ENCODE measurements at regions not wholly inside any gene's neighbourhood (a gene's known extent, or its start where the extent isn't known, plus 50 kb on each side); places are given as distances from the start of the nearest gene placed in this dataset.
A peak's percentile ranks its signal among the peaks of the same experiment; 100 is the strongest.

DNA sequence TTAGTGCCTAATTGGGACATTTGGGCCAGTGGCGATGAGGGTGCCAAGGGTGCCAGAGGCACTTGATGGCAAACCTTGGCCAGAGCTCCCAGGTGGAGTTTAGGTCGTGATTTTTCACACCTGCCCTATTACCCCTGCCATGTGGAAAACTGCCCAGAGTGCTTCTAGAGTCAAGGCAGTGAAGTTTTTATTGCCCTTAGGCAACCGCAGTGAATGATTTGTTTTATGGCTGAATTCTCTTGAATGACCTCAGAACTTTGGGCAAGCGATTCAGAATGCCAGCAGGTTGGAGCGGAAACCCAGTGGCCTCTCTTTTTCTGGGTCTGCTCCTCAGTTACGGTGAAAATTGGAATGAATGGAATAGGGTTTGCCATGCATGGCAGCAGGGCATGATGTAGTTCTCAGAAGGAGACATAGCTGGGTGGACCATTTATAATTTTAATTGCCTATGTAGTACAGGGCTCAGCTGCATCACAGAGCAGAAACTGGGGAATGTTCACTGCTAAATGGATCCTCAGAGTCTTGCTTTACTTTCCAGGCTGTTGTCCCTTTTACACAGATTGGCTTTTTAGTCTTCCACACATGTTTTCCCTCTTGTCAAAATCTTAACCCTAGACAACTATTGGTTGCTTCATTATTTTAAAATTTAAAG is 820.0 kb upstream of the SEMA6A start:
- DNase-seq (ENCODE audit: low read depth) = peak; percentile 2
- no peak overlapping the region for H3K4me3 ChIP-seq (ENCODE audit: low read depth, low read length)
- H3K27me3 ChIP-seq (ENCODE audit: control insufficient read depth, insufficient read depth, low read length) = no peaks in the 10 kb centered on the region
- TF ChIP-seq, protein P1, sequence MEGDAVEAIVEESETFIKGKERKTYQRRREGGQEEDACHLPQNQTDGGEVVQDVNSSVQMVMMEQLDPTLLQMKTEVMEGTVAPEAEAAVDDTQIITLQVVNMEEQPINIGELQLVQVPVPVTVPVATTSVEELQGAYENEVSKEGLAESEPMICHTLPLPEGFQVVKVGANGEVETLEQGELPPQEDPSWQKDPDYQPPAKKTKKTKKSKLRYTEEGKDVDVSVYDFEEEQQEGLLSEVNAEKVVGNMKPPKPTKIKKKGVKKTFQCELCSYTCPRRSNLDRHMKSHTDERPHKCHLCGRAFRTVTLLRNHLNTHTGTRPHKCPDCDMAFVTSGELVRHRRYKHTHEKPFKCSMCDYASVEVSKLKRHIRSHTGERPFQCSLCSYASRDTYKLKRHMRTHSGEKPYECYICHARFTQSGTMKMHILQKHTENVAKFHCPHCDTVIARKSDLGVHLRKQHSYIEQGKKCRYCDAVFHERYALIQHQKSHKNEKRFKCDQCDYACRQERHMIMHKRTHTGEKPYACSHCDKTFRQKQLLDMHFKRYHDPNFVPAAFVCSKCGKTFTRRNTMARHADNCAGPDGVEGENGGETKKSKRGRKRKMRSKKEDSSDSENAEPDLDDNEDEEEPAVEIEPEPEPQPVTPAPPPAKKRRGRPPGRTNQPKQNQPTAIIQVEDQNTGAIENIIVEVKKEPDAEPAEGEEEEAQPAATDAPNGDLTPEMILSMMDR (IDR thresholded peaks at IDR 0.05; ENCODE audit: insufficient read depth, low read length, poor library complexity, severe bottlenecking) = no peak
- no peaks in the 10 kb centered on the region for H3K36me3 ChIP-seq (ENCODE audit: control insufficient read depth, insufficient read depth, low read length)

DNA sequence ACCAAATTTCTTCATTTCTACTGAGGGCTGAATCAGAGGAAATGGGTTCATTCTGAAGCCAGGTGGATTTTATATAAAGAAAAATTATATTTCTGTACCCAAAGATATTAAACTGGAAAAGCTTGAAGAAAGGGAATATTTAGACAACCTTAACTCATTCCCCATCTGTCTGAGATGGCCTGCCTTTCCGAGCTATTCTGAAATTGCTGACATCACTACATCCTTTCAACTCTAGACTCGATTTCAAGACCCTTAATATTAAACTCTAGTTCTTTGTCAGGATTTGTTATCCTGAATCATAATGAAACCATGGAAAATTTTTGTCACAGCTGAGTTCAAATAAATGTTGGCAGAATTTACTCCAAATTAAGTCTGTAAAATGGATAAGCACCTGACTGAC is 818.5 kb upstream of the SEMA6A start:
- Histone ChIP-seq H3K27me3 (ENCODE audit: control insufficient read depth, insufficient read depth, low read length) (no peaks in the 10 kb centered on the region), H3K36me3 (ENCODE audit: control insufficient read depth, insufficient read depth, low read length) (no peaks in the 10 kb centered on the region), H3K4me3 (ENCODE audit: low read depth, low read length) (no peak overlapping the region)
- TF ChIP-seq, protein P1 (IDR thresholded peaks at IDR 0.05; ENCODE audit: insufficient read depth, low read length, poor library complexity, severe bottlenecking) = no peak
- no peak for DNase-seq (ENCODE audit: low read depth)

DNA sequence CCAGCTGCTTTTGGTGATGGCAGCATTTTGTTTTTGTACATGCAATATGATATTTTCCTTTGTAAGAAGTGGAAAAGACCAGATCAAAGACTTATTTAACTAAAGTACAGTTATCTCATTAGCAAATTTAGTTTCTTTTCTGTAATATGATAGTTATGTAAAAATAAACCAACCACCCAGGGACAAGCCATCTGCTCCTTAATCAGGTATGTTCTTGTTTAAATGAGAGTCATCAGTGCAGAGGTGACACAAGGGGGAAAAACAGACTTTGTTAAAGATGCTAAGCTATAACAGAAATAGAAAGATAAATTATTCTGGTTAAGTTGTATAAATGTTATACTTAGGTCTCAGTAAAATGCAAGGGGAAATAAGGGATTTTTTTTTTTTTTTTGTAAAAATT is 805.7 kb upstream of the SEMA6A start:
- Histone ChIP-seq H3K4me3 (ENCODE audit: low read depth, low read length) (no peak overlapping the region), H3K36me3 (ENCODE audit: control insufficient read depth, insufficient read depth, low read length) (no peaks in the 10 kb centered on the region), H3K27me3 (ENCODE audit: control insufficient read depth, insufficient read depth, low read length) (no peaks in the 10 kb centered on the region)
- TF ChIP-seq, protein P1 (IDR thresholded peaks at IDR 0.05; ENCODE audit: insufficient read depth, low read length, poor library complexity, severe bottlenecking) = no peak
- no peak for DNase-seq (ENCODE audit: low read depth)

DNA sequence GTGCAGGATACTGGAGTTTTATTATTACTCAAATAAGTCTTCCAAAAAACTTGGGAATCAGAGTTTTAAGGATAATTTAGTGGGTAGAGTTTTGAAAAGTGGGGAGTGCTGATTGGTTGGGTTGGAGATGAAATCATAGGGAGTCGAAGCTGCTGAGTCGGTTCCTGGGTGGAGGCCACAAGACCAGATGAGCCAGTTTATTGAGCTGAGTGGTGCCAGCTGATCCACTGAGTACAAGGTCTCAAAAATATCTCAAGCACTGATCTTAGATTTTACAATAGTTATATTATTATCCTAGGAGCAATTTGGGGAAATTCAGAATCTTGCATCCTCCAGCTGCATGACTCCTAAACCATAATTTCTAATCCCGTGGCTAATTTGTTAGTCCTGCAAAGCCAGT is 804.9 kb upstream of the SEMA6A start:
- H3K27me3 ChIP-seq (ENCODE audit: control insufficient read depth, insufficient read depth, low read length) = no peaks in the 10 kb centered on the region
- no peak for DNase-seq (ENCODE audit: low read depth)
- H3K36me3 ChIP-seq (ENCODE audit: control insufficient read depth, insufficient read depth, low read length) = no peaks in the 10 kb centered on the region
- no peak overlapping the region for H3K4me3 ChIP-seq (ENCODE audit: low read depth, low read length)
- TF ChIP-seq, protein P1 (IDR thresholded peaks at IDR 0.05; ENCODE audit: insufficient read depth, low read length, poor library complexity, severe bottlenecking) = no peak

DNA sequence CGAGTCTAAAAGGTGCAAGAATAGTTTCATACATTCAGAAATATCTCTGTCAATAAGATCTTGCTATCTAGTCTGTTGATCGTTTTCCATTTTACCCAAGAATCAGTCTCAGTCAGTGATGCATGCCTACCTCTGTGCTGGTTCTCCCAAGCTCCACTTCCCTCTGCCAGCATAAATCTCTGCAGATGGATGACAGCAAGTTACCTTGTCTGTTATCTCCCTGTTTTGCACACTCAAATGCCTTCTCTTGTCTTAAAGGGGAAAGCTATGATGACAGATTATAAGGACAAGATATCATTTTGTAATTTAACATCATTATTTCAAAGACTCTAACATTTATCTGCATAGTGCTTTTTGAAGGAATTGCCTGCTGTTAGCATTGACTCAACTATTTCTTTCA is 802.1 kb upstream of the SEMA6A start:
- no peaks in the 10 kb centered on the region for H3K36me3 ChIP-seq (ENCODE audit: control insufficient read depth, insufficient read depth, low read length)
- no peak for DNase-seq (ENCODE audit: low read depth)
- no peaks in the 10 kb centered on the region for H3K27me3 ChIP-seq (ENCODE audit: control insufficient read depth, insufficient read depth, low read length)
- H3K4me3 ChIP-seq (ENCODE audit: low read depth, low read length) = no peak overlapping the region
- TF ChIP-seq, protein P1 (IDR thresholded peaks at IDR 0.05; ENCODE audit: insufficient read depth, low read length, poor library complexity, severe bottlenecking) = no peak

DNA sequence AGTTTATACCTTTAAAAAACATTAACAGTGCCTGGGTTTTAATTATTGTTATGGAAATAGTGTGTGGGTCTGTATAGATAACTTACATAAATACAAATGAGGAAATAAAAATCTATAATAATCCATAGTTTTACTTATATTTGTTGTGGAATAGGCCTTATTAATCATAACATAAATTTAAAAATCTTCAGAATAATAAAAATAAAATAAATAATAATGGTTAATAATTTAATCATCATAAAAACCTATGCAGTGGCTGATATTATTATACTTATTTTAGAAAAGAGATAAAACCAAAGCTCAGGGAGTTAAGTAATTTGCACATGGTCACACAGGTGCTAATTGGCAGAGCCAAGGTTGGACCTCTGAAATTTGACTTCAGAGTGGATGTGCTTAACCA is 785.3 kb upstream of the SEMA6A start:
- Histone ChIP-seq H3K4me3 (ENCODE audit: low read depth, low read length) (no peak overlapping the region), H3K27me3 (ENCODE audit: control insufficient read depth, insufficient read depth, low read length) (no peaks in the 10 kb centered on the region), H3K36me3 (ENCODE audit: control insufficient read depth, insufficient read depth, low read length) (no peaks in the 10 kb centered on the region)
- TF ChIP-seq, protein P1 (IDR thresholded peaks at IDR 0.05; ENCODE audit: insufficient read depth, low read length, poor library complexity, severe bottlenecking) = no peak
- no peak for DNase-seq (ENCODE audit: low read depth)

Measured in kidney epithelial cell (primary cell).